ENCODE measurements at regions not wholly inside any gene's neighbourhood (a gene's known extent, or its start where the extent isn't known, plus 50 kb on each side); places are given as distances from the start of the nearest gene placed in this dataset.

GRCh38 chr16:65294708-65295107 lies 172.8 kb upstream of the CDH11 start (continued):
- TF ChIP-seq, protein P1, sequence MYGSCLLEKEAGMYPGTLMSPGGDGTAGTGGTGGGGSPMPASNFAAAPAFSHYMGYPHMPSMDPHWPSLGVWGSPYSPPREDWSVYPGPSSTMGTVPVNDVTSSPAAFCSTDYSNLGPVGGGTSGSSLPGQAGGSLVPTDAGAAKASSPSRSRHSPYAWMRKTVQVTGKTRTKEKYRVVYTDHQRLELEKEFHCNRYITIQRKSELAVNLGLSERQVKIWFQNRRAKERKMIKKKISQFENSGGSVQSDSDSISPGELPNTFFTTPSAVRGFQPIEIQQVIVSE (CRISPR knock-in tag; IDR thresholded peaks at IDR 0.05; ENCODE audit: borderline replicate concordance), result no peak
- TF ChIP-seq RORB (CRISPR knock-in tag; IDR thresholded peaks at IDR 0.05), result no peak
- no peak for TF ChIP-seq ELF4 (CRISPR knock-in tag; IDR thresholded peaks at IDR 0.05; ENCODE audit: low read depth)
- no peak for TF ChIP-seq TEAD1 (CRISPR knock-in tag; IDR thresholded peaks at IDR 0.05)
- TF ChIP-seq, protein P2, sequence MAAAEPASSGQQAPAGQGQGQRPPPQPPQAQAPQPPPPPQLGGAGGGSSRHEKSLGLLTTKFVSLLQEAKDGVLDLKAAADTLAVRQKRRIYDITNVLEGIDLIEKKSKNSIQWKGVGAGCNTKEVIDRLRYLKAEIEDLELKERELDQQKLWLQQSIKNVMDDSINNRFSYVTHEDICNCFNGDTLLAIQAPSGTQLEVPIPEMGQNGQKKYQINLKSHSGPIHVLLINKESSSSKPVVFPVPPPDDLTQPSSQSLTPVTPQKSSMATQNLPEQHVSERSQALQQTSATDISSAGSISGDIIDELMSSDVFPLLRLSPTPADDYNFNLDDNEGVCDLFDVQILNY (CRISPR knock-in tag; IDR thresholded peaks at IDR 0.05), result no peak
- TF ChIP-seq HMGA2 (CRISPR knock-in tag; IDR thresholded peaks at IDR 0.05), result no peak
- no peak for TF ChIP-seq CREM (CRISPR knock-in tag; IDR thresholded peaks at IDR 0.05)
- no peak for TF ChIP-seq FOXK1 (CRISPR knock-in tag; IDR thresholded peaks at IDR 0.05)
- no peak for TF ChIP-seq TCF7 (CRISPR knock-in tag; IDR thresholded peaks at IDR 0.05; ENCODE audit: low read depth)
- TF ChIP-seq PREB (CRISPR knock-in tag; IDR thresholded peaks at IDR 0.05; ENCODE audit: borderline replicate concordance), result no peak
- no peak for TF ChIP-seq IRF2 (CRISPR knock-in tag; IDR thresholded peaks at IDR 0.05; ENCODE audit: borderline replicate concordance, low read depth)
- TF ChIP-seq EMX1 (CRISPR knock-in tag; IDR thresholded peaks at IDR 0.05), result no peak

DNA sequence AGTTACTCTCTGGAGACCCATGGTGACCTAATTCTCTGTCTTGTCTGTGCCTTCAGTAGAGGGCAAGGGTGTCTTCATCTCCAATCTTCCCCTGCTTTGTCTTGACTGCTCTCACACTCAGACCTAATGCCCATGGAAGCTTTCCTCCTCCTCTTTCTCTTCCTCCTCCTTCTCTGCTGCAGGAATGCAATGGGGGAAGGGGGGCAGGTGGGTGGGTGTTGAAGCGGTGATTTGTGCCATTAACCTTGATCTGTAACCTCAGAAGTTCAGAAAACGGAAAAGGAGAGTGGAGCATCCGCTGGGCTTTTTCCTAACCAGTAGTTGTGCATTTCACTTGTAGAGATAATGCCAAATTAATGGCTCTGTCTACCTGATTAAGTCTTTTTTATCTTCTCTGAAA lies 172.3 kb upstream of the CDH11 start:
- DNase-seq (ENCODE audit: low spot score) (no peak), ATAC-seq (peak; percentile 74)
- Mint-ChIP-seq H3K27ac (no peak overlapping the region), H3K4me3 (no peak overlapping the region), H3K27me3 (ENCODE audit: low read depth) (no peaks in the 10 kb centered on the region; the same call in 1 of the 2 replicates), H3K4me1 (peaks cover 39% of the 10 kb centered on the region), H3K36me3 (no peaks in the 10 kb centered on the region), H3K9me3 (peaks cover 4% of the 10 kb centered on the region; the same call in 1 of the 2 replicates)
- ChIA-PET CTCF (interaction anchor here (1.2 kb wide), 1 partner anchor 24 kb away, joined by 3 read pairs; no protein-coding TSS in a partner anchor), POLR2A (interaction anchor here (0.6 kb wide), 1 partner anchor 151 kb away, joined by 3 read pairs; no protein-coding TSS in a partner anchor)
- TF ChIP-seq NFYB (CRISPR knock-in tag; conservative IDR thresholded peaks at IDR 0.05; ENCODE audit: low read depth), result no peak
- no peak for TF ChIP-seq FOXJ3 (CRISPR knock-in tag; IDR thresholded peaks at IDR 0.05; ENCODE audit: borderline replicate concordance)
- TF ChIP-seq SOX15 (CRISPR knock-in tag; IDR thresholded peaks at IDR 0.05), result no peak
- TF ChIP-seq ZBTB43 (CRISPR knock-in tag; IDR thresholded peaks at IDR 0.05), result no peak
- TF ChIP-seq ZNF416 (CRISPR knock-in tag; IDR thresholded peaks at IDR 0.05), result no peak
- TF ChIP-seq TEAD4 (CRISPR knock-in tag; IDR thresholded peaks at IDR 0.05), result no peak
- no peak for TF ChIP-seq ZNF317 (CRISPR knock-in tag; IDR thresholded peaks at IDR 0.05; ENCODE audit: borderline replicate concordance, low read depth)
- no peak for TF ChIP-seq SMAD3 (CRISPR knock-in tag; IDR thresholded peaks at IDR 0.05; ENCODE audit: borderline replicate concordance)
- no peak for TF ChIP-seq GTF2I (CRISPR knock-in tag; conservative IDR thresholded peaks at IDR 0.05)
- no peak for TF ChIP-seq RELA (CRISPR knock-in tag; IDR thresholded peaks at IDR 0.05; ENCODE audit: borderline replicate concordance)
- TF ChIP-seq RORB (CRISPR knock-in tag; IDR thresholded peaks at IDR 0.05), result no peak
- no peak for TF ChIP-seq ELF4 (CRISPR knock-in tag; IDR thresholded peaks at IDR 0.05; ENCODE audit: low read depth)
- TF ChIP-seq ZNF138 (CRISPR knock-in tag; conservative IDR thresholded peaks at IDR 0.05), result no peak
- no peak for TF ChIP-seq NFE2L1 (CRISPR knock-in tag; IDR thresholded peaks at IDR 0.05)
- TF ChIP-seq, protein P3, sequence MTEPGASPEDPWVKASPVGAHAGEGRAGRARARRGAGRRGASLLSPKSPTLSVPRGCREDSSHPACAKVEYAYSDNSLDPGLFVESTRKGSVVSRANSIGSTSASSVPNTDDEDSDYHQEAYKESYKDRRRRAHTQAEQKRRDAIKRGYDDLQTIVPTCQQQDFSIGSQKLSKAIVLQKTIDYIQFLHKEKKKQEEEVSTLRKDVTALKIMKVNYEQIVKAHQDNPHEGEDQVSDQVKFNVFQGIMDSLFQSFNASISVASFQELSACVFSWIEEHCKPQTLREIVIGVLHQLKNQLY (CRISPR knock-in tag; IDR thresholded peaks at IDR 0.05), result no peak
- TF ChIP-seq, protein P4, sequence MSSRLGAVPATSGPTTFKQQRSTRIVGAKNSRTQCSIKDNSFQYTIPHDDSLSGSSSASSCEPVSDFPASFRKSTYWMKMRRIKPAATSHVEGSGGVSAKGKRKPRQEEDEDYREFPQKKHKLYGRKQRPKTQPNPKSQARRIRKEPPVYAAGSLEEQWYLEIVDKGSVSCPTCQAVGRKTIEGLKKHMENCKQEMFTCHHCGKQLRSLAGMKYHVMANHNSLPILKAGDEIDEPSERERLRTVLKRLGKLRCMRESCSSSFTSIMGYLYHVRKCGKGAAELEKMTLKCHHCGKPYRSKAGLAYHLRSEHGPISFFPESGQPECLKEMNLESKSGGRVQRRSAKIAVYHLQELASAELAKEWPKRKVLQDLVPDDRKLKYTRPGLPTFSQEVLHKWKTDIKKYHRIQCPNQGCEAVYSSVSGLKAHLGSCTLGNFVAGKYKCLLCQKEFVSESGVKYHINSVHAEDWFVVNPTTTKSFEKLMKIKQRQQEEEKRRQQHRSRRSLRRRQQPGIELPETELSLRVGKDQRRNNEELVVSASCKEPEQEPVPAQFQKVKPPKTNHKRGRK (CRISPR knock-in tag; IDR thresholded peaks at IDR 0.05; ENCODE audit: borderline replicate concordance), result no peak
- TF ChIP-seq NR3C1 (CRISPR knock-in tag; conservative IDR thresholded peaks at IDR 0.05; ENCODE audit: low read depth), result no peak

Measured in WTC11 (cell line).